NCI-H69 (cell line): ENCODE measurements at regions not wholly inside any gene's neighbourhood (a gene's known extent, or its start where the extent isn't known, plus 50 kb on each side); places are given as distances from the start of the nearest gene placed in this dataset.
A peak's percentile ranks its signal among the peaks of the same experiment; 100 is the strongest.

ENCODE experiments used
- DNase-seq: peaks from one replicate; lab custom pipeline; 2025; lab: John Stamatoyannopoulos, UW

DNA sequence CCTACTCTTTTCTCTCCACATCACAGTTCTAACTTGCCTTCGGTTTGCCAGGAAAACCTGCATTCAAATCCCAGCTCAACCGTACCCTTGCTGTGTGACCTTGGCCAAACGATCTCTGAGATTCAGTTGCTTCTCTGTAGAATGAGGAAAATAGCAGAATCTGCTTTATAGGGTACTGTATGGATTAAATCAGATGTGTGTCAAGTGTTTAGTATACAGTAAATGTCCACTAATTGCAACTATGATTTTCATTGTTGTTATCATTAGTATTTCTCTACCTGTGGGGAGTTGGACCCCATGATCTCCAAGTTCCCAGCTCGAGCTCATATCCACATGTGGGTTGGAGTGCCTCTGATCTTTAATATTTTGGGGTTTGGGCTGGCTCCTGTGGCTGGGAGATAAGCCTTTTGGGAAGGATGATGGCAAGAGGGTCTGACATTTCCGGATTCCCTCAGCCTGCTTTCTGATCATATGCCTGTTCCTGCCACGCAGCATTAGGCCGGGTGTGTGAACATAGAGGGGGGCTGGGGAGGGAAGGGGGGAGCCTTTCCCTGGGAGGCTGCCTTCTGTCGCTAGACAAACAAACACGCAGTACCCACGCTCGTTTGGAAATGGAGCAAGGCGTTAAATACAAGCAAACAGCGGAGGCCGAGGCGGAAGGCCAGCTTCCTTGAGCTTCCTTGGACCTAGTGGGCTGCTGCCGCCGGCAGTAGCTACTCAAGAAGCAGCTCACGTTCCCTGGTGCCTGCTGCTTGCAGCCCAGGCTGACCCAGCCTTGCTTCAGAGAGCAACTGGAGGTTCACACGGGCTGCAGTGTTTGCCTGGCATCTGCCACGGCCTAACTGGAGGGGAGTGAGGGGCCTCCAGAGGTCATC, 213.5 kb upstream of the LHX5 start:
- peak; percentile 67 for DNase-seq

DNA sequence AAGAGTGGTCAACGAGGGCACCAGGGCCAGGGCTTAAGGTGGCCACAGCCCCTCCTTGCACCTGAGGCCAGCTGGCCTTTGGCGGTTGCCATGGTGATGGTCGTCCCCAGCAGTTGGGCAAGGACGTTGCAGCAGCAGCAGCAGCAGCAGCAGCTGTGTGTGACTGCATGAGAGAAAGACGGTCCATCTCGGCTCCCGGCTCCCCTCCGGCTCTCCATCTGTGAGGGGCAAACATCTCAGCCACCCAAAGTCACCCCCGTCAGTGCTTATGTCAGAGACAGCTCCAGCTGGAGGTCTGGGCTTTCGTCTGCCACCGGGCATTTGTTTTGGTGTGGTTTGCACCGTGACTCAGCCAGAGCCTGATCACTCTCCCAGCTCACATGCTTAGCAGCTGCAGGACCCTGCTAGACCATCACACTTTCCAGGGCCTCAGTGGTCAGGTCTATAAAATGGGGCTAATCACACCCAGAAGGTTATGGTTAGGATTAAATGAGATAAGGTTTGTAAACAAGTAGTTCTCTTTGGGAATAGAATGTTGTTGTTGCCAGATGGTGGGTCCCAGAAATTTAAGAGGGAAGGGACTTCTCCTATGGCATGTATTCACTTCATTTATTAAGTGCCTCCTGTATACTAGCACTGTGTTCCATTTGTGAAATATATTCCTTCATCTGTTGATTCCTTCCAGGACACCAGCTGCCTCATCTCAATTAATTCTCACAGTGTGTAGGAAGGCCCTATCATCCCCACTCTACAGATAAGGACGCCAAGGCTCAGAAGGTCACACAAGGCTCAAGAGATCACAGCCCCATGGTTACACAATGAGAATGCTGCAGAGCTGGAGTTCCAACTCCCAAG, 212.6 kb upstream of the LHX5 start:
- peak; percentile 97 for DNase-seq

DNA sequence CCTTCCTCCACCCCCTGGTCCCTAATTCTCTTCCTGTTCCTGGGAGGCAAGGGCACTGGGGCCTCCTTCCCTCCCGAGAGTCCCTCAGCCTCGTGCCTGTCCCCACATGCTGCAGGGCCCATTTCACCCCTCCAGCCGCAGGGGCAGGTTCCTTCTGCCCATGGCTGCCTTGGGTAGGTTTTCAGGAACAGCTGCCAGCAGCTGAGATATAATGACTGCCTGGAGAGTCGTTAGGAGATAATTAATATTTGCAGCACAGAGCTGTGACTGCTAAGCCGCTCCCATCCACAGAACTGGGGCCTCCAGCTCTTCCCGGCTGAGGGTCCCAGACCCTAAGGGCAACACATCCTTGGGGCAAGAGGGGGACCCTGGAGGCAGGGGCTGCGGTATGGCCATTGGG, 211.9 kb upstream of the LHX5 start:
- DNase-seq: peak; percentile 96

DNA sequence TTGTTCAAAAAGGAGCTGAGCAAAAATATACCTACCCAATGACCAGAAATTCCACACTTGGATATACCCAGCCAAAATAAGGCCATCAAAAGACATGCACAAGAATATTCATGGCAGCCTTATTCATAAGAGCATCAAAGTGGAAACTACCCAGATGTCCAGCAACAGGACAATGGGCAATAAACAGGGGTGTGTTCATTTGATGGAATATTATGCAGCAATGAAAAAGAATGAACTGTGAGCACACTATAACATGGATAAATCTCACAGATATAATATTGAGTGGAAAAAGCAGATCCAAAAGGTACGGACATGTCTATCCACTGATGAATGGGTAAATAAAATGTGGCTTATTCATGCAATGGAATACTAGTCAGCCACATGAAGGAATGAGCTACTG, 209.2 kb upstream of the LHX5 start:
- DNase-seq: no peak

DNA sequence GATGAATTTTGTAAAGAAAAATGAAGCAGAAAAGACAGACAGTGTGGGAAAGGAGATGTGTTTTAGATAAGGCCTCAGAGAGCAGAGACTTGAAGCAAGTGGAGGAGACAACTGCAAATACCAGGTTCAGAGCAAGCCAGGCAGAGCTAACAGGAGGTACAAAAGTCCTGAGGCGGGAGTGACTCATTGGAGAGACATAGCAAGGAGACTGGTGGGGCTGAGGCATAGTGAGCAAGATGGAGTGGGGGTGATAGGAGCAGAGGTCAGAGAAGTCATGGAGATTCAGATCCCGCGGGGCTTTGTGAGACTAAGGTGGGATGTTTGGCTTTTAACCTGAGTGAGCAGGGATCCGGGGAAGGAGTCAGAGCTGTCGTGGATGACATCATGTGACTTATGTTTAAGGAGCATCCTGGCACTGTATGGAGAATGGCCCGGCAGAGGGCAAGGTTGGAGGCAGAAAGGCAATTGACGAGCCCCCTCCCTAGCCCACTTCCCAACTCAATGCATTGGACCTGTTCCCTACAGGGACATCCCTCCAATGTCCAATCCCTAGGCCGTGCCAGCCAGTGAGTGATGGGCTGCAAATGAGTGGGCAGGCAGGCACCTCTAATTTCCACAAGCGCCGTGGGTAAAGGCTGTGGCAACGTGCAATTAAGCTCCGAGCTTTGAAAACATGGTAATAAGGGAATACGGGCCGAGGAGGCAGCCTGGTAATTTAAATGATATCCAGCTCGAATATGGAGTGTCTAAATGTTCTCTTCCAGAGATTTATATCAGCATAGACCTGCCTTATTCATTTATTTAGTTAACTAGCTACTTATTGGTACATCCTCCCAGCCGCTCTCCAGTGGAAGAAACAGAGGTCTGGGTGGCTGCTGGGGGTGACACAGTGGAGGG, 206.8 kb upstream of the LHX5 start:
- DNase-seq: no peak

DNA sequence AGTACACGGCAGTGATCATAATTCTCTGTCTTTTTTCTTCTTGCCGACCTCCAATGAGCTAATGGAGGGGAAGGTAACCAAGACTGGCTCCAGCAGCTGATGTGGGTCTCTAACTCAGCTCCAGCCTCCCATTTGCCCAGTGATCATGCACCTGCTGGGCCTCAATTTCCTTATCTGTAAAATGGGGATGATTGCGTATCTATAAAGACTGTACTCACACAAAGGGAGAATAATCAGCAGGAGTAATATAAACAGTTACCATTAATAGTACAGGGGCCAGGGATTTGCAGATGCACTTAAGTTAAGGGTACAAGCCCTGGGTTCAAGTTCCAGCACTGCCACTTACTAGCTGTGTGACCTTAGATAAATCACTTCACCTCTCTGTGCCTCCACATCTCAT, 204.9 kb upstream of the LHX5 start:
- DNase-seq: no peak

DNA sequence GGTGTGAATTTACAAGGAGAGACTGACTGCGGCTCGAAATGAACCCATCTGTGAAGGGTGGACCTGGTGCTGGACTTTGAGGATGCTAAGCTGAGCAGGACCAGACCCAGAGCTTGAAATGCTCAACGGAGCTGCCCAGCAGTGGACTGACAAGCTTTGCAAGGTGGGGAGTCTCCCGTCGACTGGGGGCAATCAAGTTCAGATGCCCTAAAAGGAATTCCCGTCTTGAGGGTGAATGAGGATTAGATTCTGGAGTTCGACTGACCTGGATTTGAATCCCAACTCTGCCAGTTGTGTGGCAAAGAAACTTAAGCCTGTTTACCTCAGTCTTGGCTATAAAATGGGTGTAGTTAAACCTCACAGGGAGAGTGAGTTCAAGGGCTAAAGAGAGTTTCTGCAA, 204.4 kb upstream of the LHX5 start:
- DNase-seq: no peak

DNA sequence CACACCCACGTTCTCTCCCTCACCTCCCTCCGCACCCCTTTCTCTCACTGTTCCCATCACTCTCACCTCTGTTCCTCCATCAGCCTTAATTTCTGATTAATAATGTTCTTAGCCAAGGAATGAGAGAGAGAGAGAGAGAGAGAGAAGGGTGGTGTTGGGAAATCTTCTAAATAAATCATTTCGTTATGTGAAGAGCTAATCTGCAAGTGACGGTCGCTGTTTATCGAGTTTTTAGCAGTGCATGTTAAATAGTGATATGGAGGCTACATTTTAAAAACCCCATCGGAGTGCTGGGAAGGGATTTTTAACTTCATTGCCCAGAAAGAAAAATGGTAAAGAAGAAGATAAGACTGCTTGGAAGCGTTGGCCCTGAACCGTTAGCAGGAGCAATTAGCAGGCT, 203.3 kb upstream of the LHX5 start:
- no peak for DNase-seq

DNA sequence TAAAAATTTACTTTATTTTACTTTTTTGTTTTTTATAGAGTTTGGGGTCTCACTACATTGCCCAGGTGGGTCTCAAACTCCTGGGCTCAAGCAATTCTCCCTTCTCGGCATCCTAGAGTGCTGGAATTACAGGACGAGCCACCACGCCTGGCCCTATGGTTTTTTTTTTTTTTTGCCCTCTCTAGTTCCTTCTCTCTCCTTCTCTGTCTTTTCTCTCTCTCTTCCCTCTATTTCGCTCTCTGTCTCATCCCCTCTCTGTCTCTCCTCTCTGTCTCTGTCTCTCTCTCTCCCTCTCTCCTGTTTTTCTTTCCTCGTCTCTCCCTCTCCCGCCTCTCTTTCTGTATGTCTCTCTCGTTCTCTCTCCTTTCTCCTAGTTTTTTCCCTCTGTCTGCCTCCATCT, 202.6 kb upstream of the LHX5 start:
- DNase-seq: no peak

DNA sequence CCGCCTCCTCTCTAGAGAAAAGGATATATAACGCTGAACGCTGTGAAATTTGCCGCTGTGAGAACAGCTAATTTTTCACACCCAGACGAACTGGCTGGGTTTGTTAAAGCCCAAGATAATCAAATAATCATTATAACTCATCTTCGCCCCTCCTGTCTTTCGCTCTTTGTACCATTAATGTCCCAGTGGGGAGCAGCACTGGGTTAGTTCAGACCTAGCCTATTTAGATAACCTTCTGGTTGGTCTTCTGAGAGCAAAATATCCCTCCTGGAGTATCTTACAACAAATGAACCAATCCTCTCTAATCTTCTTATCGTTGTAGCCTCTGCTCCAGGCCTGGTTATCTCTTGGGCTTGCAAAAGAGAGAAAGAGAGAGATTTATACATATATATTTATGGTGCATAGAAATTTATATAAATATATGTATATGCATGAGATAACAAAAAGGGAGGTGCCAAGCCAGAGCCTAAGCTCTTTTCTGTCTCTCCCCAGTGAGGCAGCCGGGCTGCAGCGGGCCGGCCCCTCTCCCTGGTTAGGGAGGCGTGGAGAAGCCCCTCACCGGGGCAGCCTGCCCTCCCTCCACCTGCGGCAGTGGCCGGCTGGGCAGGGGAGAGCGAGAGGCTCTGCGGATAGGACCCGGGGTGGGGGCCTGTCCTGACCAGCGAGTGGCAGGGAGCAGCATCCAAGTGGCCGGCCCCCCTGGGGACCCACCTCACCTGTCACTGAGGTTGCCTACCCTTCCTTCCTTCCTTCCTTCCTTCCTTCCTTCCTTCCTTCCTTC, 202.0 kb upstream of the LHX5 start:
- DNase-seq: no peak

DNA sequence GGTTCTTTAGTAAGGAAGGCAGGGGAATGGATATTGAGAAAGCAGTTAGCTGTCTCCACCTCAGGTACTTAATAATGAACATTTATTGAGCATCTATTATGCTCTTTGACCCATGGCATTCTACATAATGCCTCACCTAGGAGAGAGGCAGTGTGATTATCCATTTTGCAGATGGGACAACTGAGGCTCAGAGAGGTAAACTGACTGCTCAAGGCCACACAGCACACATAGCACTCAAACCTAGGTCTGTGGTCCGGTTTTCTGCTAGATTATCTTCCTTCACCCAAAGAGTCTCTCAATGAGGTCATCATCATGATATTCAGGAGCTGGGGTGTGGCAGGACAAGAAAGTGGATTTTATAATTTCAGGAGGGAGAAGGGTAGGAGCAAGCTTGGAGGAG, 199.1 kb upstream of the LHX5 start:
- no peak for DNase-seq

DNA sequence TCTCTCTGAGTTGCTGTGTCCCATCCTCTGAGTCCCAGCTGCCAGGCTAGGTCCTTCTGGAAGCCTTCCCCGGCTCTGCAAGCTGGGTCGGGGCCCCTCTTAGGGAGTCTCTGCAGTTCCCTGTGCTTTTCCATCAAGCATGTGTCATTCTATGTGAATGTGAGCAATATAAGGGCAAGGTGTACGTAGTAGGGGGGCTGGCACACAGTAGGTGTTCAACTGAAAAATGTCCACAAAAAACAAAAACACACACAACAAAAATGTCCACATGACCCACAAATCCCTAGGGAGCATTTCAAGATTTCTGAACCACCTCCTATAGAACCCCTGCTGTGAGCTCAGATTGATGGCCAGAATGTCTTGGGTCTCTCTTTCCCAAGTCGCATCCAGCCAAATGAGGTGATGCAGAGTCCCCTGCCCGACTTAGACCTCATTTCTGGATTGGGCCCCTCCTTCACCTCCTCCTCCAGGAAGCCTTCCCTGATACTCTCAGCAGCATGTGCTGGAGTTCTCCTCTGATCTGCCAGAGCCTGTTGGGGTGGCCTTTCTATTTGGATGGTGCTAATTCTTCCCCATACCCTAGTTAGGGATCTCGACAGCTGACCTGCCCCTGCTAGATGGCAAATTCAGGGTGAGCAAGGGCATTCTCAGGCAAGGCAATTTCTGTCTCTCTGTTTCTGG, 196.1 kb upstream of the LHX5 start:
- no peak for DNase-seq

DNA sequence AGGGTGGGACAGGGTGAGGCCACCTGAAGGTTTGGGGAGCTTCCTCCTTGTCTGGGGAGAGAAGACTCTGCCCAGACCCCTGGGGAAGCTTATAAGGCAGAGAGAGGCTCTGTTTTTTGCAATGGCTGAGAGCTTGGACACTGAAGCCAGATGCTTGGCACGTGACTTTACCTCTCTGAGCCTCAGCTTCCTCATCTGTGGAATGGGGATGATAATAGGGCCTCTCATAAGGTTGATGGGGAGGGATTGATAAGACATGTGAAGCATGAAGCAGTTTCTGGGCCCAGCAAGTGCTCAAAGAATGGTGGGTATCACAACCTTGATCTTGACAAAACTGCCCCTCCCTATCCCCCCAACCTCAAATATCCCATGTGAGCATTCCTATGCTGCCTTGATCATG, 195.4 kb upstream of the LHX5 start:
- no peak for DNase-seq

DNA sequence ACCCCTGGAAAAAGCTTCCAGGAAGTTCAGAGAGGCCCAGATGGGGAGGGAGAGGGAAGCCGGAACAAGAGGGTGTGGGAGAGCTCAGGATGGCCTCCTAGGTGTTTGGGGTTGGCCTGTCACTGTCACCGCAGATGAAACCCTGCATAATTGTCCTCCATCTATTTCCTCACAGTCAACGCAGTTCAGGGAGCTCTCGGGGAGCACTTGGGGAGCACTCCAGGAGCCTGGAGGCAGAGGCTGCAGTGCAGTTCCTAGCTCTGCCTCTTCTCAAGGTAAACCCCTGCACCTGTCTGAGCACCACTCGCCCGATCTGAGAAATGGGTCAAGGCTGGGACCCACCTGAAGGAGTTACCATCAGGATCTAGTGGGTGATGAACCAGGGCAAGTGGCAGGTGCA, 194.6 kb upstream of the LHX5 start:
- no peak for DNase-seq

DNA sequence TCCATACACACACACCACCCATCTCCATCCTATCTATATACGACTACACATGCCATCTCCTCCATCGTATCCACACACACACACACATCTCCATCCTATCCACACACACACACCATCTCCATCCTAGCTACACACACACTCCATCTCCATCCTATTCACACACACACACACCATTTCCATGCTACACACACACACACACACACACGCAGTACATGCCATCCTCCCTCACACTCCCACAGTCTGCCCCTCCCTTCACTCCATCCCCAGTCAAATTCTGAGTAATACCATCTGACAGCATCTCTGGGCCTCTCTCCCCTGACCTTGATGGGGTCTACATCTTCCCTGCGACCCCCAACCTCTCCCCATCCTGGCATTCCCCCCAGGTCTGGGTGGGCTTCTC, 193.8 kb upstream of the LHX5 start:
- no peak for DNase-seq

DNA sequence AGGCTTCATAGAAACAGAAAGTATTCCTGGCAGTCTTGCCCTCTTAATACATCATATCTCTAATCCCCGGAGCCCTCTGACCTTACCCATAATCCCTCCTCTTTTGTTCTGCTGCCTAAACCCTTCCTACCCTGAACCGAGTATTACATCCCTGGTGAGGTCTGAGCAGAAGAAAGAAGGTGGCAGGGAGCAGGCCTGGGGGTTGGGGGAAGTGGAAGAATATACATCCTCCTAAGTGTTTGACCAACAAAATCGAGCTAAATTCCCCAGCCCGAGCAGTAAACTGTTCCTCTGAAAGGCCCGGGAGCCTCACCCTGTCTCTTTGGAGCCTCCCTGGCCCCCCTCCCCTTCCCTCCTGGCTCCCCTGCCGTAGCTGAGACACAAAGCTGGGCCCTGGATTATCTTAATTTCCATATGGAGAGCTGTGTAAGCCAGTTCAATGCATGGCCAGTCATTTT, 192.6 kb upstream of the LHX5 start:
- no peak for DNase-seq

DNA sequence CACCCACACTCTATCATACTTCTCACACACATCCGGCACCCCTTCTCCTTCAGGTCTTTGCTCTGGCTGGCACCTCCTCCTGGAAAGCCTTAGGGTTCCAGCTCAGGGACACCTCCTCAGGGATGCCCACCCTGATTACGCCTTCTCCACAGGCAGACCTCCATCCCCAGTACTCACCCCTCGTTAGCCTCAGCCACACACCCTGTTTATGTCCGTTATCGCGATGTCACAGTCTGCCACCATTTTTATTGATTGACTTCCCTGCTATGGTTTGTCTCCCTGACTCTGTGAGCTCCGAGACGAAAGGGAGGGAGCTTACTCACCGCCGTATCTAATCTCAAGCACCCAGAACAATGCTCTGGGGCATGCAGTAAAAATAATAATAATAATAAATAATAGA, 191.7 kb upstream of the LHX5 start:
- DNase-seq: no peak

DNA sequence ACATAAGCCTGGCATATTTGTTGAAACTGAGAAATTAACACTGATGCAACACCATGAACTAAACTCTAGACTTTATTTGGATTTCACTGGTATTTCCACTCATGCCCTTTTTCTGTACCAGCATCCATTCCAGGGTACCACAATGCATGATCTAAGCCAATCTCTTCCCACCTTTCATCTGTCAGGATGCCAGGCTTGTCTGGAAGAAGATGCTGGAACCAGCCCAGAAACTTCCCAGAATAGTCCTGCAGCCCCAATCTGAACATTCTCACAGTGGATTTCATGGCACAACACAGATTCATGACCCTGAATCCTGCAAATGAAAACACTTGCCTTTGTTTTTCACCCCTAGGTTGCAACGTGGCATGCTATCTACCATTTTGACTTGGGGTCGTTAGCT, 189.3 kb upstream of the LHX5 start:
- DNase-seq: no peak

DNA sequence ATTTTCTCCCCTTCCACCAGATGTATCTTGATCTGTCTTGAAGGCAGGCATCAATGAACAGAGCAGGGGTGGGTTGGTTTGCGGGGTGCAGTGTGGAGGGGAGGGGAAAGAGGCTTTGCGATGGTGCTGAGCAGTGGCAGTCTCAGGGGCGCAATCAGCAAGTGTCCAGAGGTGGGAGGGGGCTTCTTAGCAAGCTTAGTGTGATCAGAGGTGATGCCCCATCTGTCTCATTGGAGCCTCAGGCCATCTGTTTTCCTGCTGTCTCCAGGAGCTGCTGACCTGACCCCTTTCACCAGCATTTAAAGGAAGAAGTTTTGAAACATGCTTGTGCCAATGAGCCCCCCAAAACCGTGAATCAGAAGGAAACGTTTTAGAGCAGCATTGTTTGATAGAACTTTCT, 187.7 kb upstream of the LHX5 start:
- no peak for DNase-seq

DNA sequence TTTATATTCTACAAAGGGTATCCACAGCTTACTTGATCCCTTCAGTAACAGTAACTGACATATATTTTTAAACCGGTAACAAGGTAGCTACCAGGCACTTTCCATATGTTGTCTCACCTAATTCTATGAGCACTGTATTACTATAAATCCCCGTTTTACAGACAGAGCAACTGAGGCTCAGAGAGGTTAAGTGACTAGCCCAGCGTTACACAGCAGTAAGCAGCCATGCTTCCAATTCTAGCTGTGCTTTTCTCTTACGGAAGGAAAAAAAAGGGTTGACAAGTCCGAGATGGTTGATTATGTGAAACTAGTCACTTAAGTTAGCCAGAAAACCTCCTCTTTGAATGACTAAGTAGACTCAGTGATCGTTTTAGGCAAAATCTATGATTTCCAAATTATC, 187.3 kb upstream of the LHX5 start:
- DNase-seq: no peak
